Liver (tissue), 3 donors: ENCODE measurements at regions not wholly inside any gene's neighbourhood (a gene's known extent, or its start where the extent isn't known, plus 50 kb on each side); places are given as distances from the start of the nearest gene placed in this dataset.

Experiments used
- EGR1 ChIP-seq, 2 donors: IDR thresholded peaks; 2 replicates each; pipeline ENCODE4 v1.6.1; 2016 to 2018; ENCODE audit warnings: antibody characterized with exemption in 2 of 2, low read depth in 2 of 2
- GABPA ChIP-seq, 2 donors: IDR thresholded peaks in 1 of 2; conservative IDR thresholded peaks in 1 of 2; 2 replicates each; pipeline ENCODE4 v1.6.1; 2016; ENCODE audit warnings: antibody characterized with exemption in 2 of 2, mild to moderate bottlenecking in 1 of 2, moderate library complexity in 1 of 2
- HNF4G ChIP-seq: IDR thresholded peaks from 2 replicates; pipeline ENCODE4 v1.6.1; 2016; ENCODE audit warnings: antibody characterized with exemption
- JUND ChIP-seq, 2 donors: IDR thresholded peaks; 2 replicates each; pipeline ENCODE4 v1.6.1; 2016; ENCODE audit warnings: antibody characterized with exemption in 2 of 2
- NR2F2 ChIP-seq: IDR thresholded peaks from 2 replicates; pipeline ENCODE4 v1.6.1; 2016; ENCODE audit warnings: antibody characterized with exemption
- RXRA ChIP-seq, 2 donors: IDR thresholded peaks; 2 replicates each; pipeline ENCODE4 v1.6.1; 2017 to 2018; ENCODE audit warnings: antibody characterized with exemption in 2 of 2, mild to moderate bottlenecking in 1 of 2
- SP1 ChIP-seq: IDR thresholded peaks from 2 replicates; pipeline ENCODE4 v1.6.1; 2018; ENCODE audit warnings: antibody characterized with exemption, mild to moderate bottlenecking
- TAF1 ChIP-seq: conservative IDR thresholded peaks from 2 replicates; pipeline ENCODE4 v1.6.1; 2016; ENCODE audit warnings: antibody characterized with exemption, mild to moderate bottlenecking
- YY1 ChIP-seq: IDR thresholded peaks from 2 replicates; pipeline ENCODE4 v1.6.1; 2016; ENCODE audit warnings: antibody characterized with exemption, mild to moderate bottlenecking
- TF ChIP-seq, protein P1 (sequence below): fragments of 150-350 bp; IDR thresholded peaks from 2 replicates; pipeline ENCODE4 v1.5.1; 2017; ENCODE audit warnings: improper control_type of control experiment, low read depth, low read length; ENCODE audit not compliant: missing input control
- TF ChIP-seq, protein P2 (sequence below): IDR thresholded peaks from 2 replicates; pipeline ENCODE4 v1.6.1; 2016; ENCODE audit warnings: antibody characterized with exemption
- TF ChIP-seq, protein P3 (sequence below): IDR thresholded peaks from 2 replicates; pipeline ENCODE4 v1.6.1; 2016; ENCODE audit warnings: antibody characterized with exemption
- TF ChIP-seq, protein P4 (sequence below): IDR thresholded peaks from 2 replicates; pipeline ENCODE4 v1.6.1; 2016; ENCODE audit warnings: antibody characterized with exemption, mild to moderate bottlenecking
- TF ChIP-seq, protein P5 (sequence below): IDR thresholded peaks from 2 replicates; pipeline ENCODE4 v1.6.1; 2016; ENCODE audit warnings: antibody characterized with exemption
- donor health status: healthy.
- donor health status: healthy.

DNA sequence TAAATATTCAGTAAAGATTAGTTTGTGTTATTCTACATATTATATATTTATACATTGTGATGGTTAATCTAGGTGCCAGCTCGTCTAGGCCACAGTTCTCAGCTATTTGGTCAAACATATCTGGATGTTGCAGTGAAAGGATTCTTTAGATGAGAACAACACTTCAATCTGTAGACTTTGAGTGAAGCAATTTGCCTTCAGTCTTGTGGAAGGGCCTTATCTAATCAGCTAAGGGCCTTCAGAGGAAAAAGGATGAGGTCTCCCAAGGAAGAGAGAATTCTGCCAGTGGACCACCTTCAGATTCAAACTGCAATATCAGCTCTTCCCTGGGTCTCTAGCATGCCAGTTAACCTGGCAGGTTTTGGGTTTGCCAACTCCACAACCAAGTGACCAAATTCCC lies 112.0 kb downstream of the SH3TC2 start:
- TF ChIP-seq, protein P1, sequence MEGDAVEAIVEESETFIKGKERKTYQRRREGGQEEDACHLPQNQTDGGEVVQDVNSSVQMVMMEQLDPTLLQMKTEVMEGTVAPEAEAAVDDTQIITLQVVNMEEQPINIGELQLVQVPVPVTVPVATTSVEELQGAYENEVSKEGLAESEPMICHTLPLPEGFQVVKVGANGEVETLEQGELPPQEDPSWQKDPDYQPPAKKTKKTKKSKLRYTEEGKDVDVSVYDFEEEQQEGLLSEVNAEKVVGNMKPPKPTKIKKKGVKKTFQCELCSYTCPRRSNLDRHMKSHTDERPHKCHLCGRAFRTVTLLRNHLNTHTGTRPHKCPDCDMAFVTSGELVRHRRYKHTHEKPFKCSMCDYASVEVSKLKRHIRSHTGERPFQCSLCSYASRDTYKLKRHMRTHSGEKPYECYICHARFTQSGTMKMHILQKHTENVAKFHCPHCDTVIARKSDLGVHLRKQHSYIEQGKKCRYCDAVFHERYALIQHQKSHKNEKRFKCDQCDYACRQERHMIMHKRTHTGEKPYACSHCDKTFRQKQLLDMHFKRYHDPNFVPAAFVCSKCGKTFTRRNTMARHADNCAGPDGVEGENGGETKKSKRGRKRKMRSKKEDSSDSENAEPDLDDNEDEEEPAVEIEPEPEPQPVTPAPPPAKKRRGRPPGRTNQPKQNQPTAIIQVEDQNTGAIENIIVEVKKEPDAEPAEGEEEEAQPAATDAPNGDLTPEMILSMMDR: no peak
- TF ChIP-seq, protein P2, sequence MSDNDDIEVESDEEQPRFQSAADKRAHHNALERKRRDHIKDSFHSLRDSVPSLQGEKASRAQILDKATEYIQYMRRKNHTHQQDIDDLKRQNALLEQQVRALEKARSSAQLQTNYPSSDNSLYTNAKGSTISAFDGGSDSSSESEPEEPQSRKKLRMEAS: no peak
- TF ChIP-seq TAF1 (no peak), NR2F2 (no peak), HNF4G (no peak), GABPA (IDR thresholded peaks at IDR 0.05 in 1 of 2, conservative IDR thresholded peaks at IDR 0.05 in 1 of 2) (no peak), JUND (IDR thresholded peaks at IDR 0.05) (no peak), YY1 (no peak), EGR1 (IDR thresholded peaks at IDR 0.05; ENCODE audit: low read depth in 2 of 2) (no peak), SP1 (no peak), RXRA (IDR thresholded peaks at IDR 0.05) (no peak)
- TF ChIP-seq, protein P3, sequence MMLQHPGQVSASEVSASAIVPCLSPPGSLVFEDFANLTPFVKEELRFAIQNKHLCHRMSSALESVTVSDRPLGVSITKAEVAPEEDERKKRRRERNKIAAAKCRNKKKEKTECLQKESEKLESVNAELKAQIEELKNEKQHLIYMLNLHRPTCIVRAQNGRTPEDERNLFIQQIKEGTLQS: no peak
- TF ChIP-seq, protein P4, sequence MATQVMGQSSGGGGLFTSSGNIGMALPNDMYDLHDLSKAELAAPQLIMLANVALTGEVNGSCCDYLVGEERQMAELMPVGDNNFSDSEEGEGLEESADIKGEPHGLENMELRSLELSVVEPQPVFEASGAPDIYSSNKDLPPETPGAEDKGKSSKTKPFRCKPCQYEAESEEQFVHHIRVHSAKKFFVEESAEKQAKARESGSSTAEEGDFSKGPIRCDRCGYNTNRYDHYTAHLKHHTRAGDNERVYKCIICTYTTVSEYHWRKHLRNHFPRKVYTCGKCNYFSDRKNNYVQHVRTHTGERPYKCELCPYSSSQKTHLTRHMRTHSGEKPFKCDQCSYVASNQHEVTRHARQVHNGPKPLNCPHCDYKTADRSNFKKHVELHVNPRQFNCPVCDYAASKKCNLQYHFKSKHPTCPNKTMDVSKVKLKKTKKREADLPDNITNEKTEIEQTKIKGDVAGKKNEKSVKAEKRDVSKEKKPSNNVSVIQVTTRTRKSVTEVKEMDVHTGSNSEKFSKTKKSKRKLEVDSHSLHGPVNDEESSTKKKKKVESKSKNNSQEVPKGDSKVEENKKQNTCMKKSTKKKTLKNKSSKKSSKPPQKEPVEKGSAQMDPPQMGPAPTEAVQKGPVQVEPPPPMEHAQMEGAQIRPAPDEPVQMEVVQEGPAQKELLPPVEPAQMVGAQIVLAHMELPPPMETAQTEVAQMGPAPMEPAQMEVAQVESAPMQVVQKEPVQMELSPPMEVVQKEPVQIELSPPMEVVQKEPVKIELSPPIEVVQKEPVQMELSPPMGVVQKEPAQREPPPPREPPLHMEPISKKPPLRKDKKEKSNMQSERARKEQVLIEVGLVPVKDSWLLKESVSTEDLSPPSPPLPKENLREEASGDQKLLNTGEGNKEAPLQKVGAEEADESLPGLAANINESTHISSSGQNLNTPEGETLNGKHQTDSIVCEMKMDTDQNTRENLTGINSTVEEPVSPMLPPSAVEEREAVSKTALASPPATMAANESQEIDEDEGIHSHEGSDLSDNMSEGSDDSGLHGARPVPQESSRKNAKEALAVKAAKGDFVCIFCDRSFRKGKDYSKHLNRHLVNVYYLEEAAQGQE: no peak
- TF ChIP-seq, protein P5, sequence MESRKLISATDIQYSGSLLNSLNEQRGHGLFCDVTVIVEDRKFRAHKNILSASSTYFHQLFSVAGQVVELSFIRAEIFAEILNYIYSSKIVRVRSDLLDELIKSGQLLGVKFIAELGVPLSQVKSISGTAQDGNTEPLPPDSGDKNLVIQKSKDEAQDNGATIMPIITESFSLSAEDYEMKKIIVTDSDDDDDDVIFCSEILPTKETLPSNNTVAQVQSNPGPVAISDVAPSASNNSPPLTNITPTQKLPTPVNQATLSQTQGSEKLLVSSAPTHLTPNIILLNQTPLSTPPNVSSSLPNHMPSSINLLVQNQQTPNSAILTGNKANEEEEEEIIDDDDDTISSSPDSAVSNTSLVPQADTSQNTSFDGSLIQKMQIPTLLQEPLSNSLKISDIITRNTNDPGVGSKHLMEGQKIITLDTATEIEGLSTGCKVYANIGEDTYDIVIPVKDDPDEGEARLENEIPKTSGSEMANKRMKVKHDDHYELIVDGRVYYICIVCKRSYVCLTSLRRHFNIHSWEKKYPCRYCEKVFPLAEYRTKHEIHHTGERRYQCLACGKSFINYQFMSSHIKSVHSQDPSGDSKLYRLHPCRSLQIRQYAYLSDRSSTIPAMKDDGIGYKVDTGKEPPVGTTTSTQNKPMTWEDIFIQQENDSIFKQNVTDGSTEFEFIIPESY: no peak
